PC-3 (cell line): ENCODE measurements at regions not wholly inside any gene's neighbourhood (a gene's known extent, or its start where the extent isn't known, plus 50 kb on each side); places are given as distances from the start of the nearest gene placed in this dataset.
"Not testable (repeated sequence)": the region's sequence is repeated elsewhere in the genome, so short reads cannot be mapped to it uniquely, and the experiment has no call there.

Source experiments
- ATAC-seq: fragments of 200-7000 bp; cut with Tn5 transposase; 2 replicates; pipeline ENCODE4 v1.9.1; 2020; ENCODE audit warnings: mild to moderate bottlenecking, moderate library complexity
- BruUV-seq: library from RNA; stranded (reverse); fragments of 400-500 nt; replicated peaks from 2 replicates; lab custom pipeline; 2021; lab: Mats Ljungman, UMichigan
- CTCF ChIA-PET: fragments of 300-600 bp; sonication (Branson Sonifier 250); formaldehyde crosslinking; loops from one replicate; lab custom pipeline; 2022; ENCODE audit warnings: antibody characterized with exemption; lab: Charles Lee
- POLR2A ChIA-PET: fragments of 300-600 bp; sonication (Branson Sonifier 250); formaldehyde crosslinking; loops from one replicate; lab custom pipeline; 2022; ENCODE audit warnings: antibody characterized with exemption; ENCODE audit not compliant: unreplicated experiment; lab: Charles Lee
- DNase-seq: peaks from one replicate; pipeline ENCODE4 v3.0.0-alpha.2; 2015
- H2AFZ ChIP-seq: fragments of 300-600 bp; sonication (generic); 2 replicates; pipeline ENCODE4 v1.6.0; 2016; ENCODE audit warnings: antibody characterized with exemption, low read length
- H3F3A ChIP-seq: fragments of 300-600 bp; sonication (generic); one replicate; pipeline ENCODE4 v1.6.0; 2017; ENCODE audit warnings: antibody characterized with exemption, low read length, control low read depth, mild to moderate bottlenecking; ENCODE audit not compliant: unreplicated experiment
- H3K27ac ChIP-seq: fragments of 300-600 bp; sonication (generic); 2 replicates; pipeline ENCODE4 v1.5.1; 2016; ENCODE audit warnings: mild to moderate bottlenecking, low read length
- H3K27me3 ChIP-seq: fragments of 300-600 bp; sonication (generic); 2 replicates; pipeline ENCODE4 v1.6.1; 2016; ENCODE audit warnings: low read length, mixed read lengths
- H3K36me3 ChIP-seq: fragments of 300-600 bp; sonication (generic); 2 replicates; pipeline ENCODE4 v1.6.1; 2016; ENCODE audit warnings: low read depth, mixed run types, low read length, mixed read lengths
- H3K4me1 ChIP-seq: fragments of 300-600 bp; sonication (generic); 2 replicates; pipeline ENCODE4 v1.5.1; 2016; ENCODE audit warnings: low read length; ENCODE audit not compliant: insufficient read depth
- H3K4me2 ChIP-seq: fragments of 300-600 bp; sonication (generic); 2 replicates; pipeline ENCODE4 v1.6.0; 2016; ENCODE audit warnings: low read length
- H3K4me3 ChIP-seq: fragments of 300-600 bp; sonication (generic); 2 replicates; pipeline ENCODE4 v1.5.1; 2016; ENCODE audit warnings: mild to moderate bottlenecking, low read length, mixed read lengths
- H3K79me2 ChIP-seq: fragments of 300-600 bp; sonication (generic); 2 replicates; pipeline ENCODE4 v1.6.1; 2017; ENCODE audit warnings: low read length, mixed read lengths
- H3K9ac ChIP-seq: fragments of 300-600 bp; sonication (generic); 2 replicates; pipeline ENCODE4 v1.6.0; 2016; ENCODE audit warnings: mild to moderate bottlenecking, low read length
- H3K9me2 ChIP-seq: fragments of 300-600 bp; sonication (generic); replicated peaks from 2 replicates; pipeline ENCODE4 v1.6.1; 2016; ENCODE audit warnings: mixed run types, low read length, mixed read lengths
- H3K9me3 ChIP-seq: fragments of 300-600 bp; sonication (generic); 2 replicates; pipeline ENCODE4 v1.6.1; 2016; ENCODE audit warnings: low read length, mixed read lengths
- H4K20me1 ChIP-seq: fragments of 300-600 bp; sonication (generic); 2 replicates; pipeline ENCODE4 v1.6.1; 2016; ENCODE audit warnings: low read length, mixed read lengths
- EZH2 ChIP-seq: fragments of 300-600 bp; sonication (generic); IDR thresholded peaks from one replicate; pipeline ENCODE4 v1.6.1; 2017; ENCODE audit warnings: antibody characterized with exemption, mild to moderate bottlenecking, low read length; ENCODE audit not compliant: unreplicated experiment
- EZH2phosphoT487 ChIP-seq: fragments of 300-600 bp; sonication (generic); IDR thresholded peaks from 2 replicates; pipeline ENCODE4 v1.6.1; 2018; ENCODE audit warnings: mild to moderate bottlenecking, antibody characterized with exemption, low read length, borderline replicate concordance
- intact Hi-C: fragments of 100-400 bp; cut with micrococcal nuclease; formaldehyde crosslinking; loops from 2 replicates; pipeline ENCODE4 v1.9.0; 2023
- TF ChIP-seq, protein P1 (sequence below): fragments of 300-600 bp; sonication (generic); conservative IDR thresholded peaks from 2 replicates; pipeline ENCODE4 v1.5.1; 2017; ENCODE audit warnings: antibody characterized with exemption, low read depth, mild to moderate bottlenecking, low read length

DNA sequence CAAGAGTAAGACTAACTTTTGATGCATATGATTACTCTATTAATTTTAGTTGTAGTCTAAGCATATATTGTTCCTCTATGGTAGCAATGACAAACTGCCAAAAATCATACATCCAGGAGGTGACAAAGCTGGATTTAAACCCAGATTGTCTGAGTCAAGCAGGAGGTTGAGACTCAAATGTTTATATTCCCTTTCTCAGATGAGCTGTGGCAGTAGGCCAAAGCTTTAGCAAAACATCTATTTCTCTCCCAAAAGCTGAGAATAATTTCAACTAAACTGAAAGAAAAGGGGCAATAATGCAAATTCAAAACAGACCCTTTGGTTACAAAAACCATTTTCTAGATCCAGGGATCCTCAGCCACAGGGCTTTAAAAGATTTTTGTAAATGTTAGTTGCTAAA lies 173.6 kb downstream of the SEC23A start:
- H3K36me3 ChIP-seq: no peaks in the 10 kb centered on the region
- ChIA-PET CTCF (no interaction called here), POLR2A (no interaction called here)
- no peak overlapping the region for H3K4me2 ChIP-seq
- no peaks in the 10 kb centered on the region for H3K27me3 ChIP-seq
- TF ChIP-seq EZH2 (no peak), EZH2phosphoT487 (no peak)
- TF ChIP-seq, protein P1, sequence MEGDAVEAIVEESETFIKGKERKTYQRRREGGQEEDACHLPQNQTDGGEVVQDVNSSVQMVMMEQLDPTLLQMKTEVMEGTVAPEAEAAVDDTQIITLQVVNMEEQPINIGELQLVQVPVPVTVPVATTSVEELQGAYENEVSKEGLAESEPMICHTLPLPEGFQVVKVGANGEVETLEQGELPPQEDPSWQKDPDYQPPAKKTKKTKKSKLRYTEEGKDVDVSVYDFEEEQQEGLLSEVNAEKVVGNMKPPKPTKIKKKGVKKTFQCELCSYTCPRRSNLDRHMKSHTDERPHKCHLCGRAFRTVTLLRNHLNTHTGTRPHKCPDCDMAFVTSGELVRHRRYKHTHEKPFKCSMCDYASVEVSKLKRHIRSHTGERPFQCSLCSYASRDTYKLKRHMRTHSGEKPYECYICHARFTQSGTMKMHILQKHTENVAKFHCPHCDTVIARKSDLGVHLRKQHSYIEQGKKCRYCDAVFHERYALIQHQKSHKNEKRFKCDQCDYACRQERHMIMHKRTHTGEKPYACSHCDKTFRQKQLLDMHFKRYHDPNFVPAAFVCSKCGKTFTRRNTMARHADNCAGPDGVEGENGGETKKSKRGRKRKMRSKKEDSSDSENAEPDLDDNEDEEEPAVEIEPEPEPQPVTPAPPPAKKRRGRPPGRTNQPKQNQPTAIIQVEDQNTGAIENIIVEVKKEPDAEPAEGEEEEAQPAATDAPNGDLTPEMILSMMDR: no peak
- no peaks in the 10 kb centered on the region for H3K9me3 ChIP-seq
- H4K20me1 ChIP-seq: no peaks in the 10 kb centered on the region
- no peak; the same call in 1 of the 2 replicates for ATAC-seq
- no peaks in the 10 kb centered on the region for H3K9me2 ChIP-seq
- no peak overlapping the region for H3K9ac ChIP-seq
- H2AFZ ChIP-seq: no peak overlapping the region
- H3K4me3 ChIP-seq: no peak overlapping the region
- no peaks in the 10 kb centered on the region for H3K79me2 ChIP-seq
- 0 out of 2 replicates have a peak, but pooled peaks cover 2% of the 10 kb centered on the region for H3K4me1 ChIP-seq
- intact Hi-C loops: no loop called here
- no peak overlapping the region for H3K27ac ChIP-seq
- DNase-seq: no peak
- H3F3A ChIP-seq: no peaks in the 10 kb centered on the region
- BruUV-seq: no TSS peak

DNA sequence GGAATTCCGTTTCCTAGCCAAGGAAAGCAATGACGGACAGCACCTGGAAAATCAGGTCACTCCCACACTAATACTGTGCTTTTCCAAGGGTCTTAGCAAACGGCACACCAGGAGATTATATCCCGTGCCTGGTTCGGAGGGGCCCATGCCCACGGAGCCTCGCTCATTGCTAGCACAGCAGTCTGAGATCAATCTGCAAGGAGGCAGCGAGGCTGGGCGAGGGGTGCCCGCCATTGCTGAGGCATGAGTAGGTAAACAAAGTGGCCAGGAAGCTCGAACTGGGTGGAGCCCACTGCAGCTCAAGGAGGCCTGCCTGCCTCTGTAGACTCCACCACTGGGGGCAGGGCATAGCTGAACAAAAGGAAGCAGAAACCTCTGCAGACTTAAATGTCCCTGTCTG lies 181.1 kb downstream of the SEC23A start:
- ATAC-seq, H3K9me3 ChIP-seq, POLR2A ChIA-PET: not testable (repeated sequence)

DNA sequence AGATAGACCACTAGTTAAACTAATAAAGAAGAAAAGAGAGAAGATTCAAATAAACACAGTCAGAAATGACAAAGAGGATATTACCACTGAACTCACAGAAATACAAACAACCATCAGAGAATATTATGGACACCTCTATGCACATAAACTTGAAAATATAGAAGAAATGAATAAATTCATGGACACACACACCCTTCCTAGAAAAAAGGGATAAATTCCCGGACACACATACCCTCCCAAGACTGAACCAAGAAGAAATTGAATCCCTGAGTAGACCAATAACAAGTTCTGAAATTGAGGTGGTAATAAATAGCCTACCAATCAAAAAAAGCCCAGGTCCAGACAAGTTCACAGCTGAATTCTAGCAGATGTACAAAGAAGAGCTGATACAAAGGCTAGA lies 187.9 kb downstream of the SEC23A start:
- no peaks in the 10 kb centered on the region for H3K9me2 ChIP-seq
- H3K4me2 ChIP-seq: no peak overlapping the region
- no peaks in the 10 kb centered on the region for H3K4me1 ChIP-seq
- no TSS peak for BruUV-seq
- H3K27ac ChIP-seq: no peak overlapping the region
- TF ChIP-seq, protein P1: no peak
- no peak for TF ChIP-seq EZH2
- TF ChIP-seq EZH2phosphoT487: no peak
- no peaks in the 10 kb centered on the region for H3F3A ChIP-seq
- no peaks in the 10 kb centered on the region for H3K9me3 ChIP-seq
- no peak overlapping the region for H3K9ac ChIP-seq
- H3K27me3 ChIP-seq: no peaks in the 10 kb centered on the region
- no peak overlapping the region for H3K4me3 ChIP-seq
- intact Hi-C loops: no loop called here
- POLR2A ChIA-PET: no interaction called here
- ATAC-seq (no peak), DNase-seq (no peak)
- H3K79me2 ChIP-seq: no peaks in the 10 kb centered on the region
- CTCF ChIA-PET: no interaction called here
- H4K20me1 ChIP-seq: no peaks in the 10 kb centered on the region
- no peaks in the 10 kb centered on the region for H3K36me3 ChIP-seq
- H2AFZ ChIP-seq: no peak overlapping the region

More for the DNA sequence above, 181.1 kb downstream of the SEC23A start:
- H3K9me2 ChIP-seq, H3K36me3 ChIP-seq, H3K27ac ChIP-seq, H3F3A ChIP-seq, H4K20me1 ChIP-seq, H3K27me3 ChIP-seq, DNase-seq, H3K4me1 ChIP-seq, H3K9ac ChIP-seq, H3K79me2 ChIP-seq, H2AFZ ChIP-seq, H3K4me2 ChIP-seq, intact Hi-C loops, CTCF ChIA-PET, BruUV-seq, H3K4me3 ChIP-seq: not testable (repeated sequence)
